GM21367 (cell line): ENCODE measurements at regions not wholly inside any gene's neighbourhood (a gene's known extent, or its start where the extent isn't known, plus 50 kb on each side); places are given as distances from the start of the nearest gene placed in this dataset.
"Not testable (repeated sequence)": the region's sequence is repeated elsewhere in the genome, so short reads cannot be mapped to it uniquely, and the experiment has no call there.

Experiments
- ATAC-seq: cut with Tn5 transposase; IDR thresholded peaks from one replicate; pipeline ENCODE4 v1.9.1; 2021; ENCODE audit not compliant: unreplicated experiment

- ATAC-seq = no peak
Observed at GRCh38 chrY:7814361-7814760, 902.8 kb upstream of the AMELY start.

- no peak for ATAC-seq
Observed at GRCh38 chrY:7810359-7810758, 898.8 kb upstream of the AMELY start.

- no peak for ATAC-seq
Observed at GRCh38 chrY:7807516-7807870, 895.9 kb upstream of the AMELY start.

- no peak for ATAC-seq
Observed at GRCh38 chrY:7806592-7807515, 895.3 kb upstream of the AMELY start.

- no peak for ATAC-seq
Observed at GRCh38 chrY:7805624-7806023, 894.1 kb upstream of the AMELY start.

GRCh38 chrY:7803737-7804136 lies 892.2 kb upstream of the AMELY start:
- no peak for ATAC-seq

GRCh38 chrY:7796128-7796527 lies 884.6 kb upstream of the AMELY start:
- no peak for ATAC-seq

GRCh38 chrY:7794441-7794840 lies 882.9 kb upstream of the AMELY start:
- ATAC-seq = no peak

GRCh38 chrY:7793989-7794388 lies 882.4 kb upstream of the AMELY start:
- no peak for ATAC-seq

GRCh38 chrY:7792431-7792830 lies 880.9 kb upstream of the AMELY start:
- no peak for ATAC-seq

- ATAC-seq = no peak
Observed at GRCh38 chrY:7781501-7781900, 869.9 kb upstream of the AMELY start.

GRCh38 chrY:7775436-7775835 lies 863.9 kb upstream of the AMELY start:
- not testable (repeated sequence) for ATAC-seq

- no peak for ATAC-seq
Observed at GRCh38 chrY:7771771-7772170, 860.2 kb upstream of the AMELY start.

GRCh38 chrY:7769790-7770375 lies 858.3 kb upstream of the AMELY start:
- no peak for ATAC-seq

- ATAC-seq = no peak
Observed at GRCh38 chrY:7768901-7769300, 857.3 kb upstream of the AMELY start.

- ATAC-seq = no peak
Observed at GRCh38 chrY:7753711-7754110, 842.2 kb upstream of the AMELY start.

GRCh38 chrY:7746781-7747180 lies 835.2 kb upstream of the AMELY start:
- ATAC-seq = no peak

GRCh38 chrY:7745581-7745901 lies 834.0 kb upstream of the AMELY start:
- ATAC-seq = no peak

- ATAC-seq = no peak
Observed at GRCh38 chrY:7744691-7745580, 833.4 kb upstream of the AMELY start.

GRCh38 chrY:7736847-7737365 lies 825.4 kb upstream of the AMELY start:
- ATAC-seq = no peak

GRCh38 chrY:7731651-7732050 lies 820.1 kb upstream of the AMELY start:
- no peak for ATAC-seq

GRCh38 chrY:7730664-7731063 lies 819.1 kb upstream of the AMELY start:
- no peak for ATAC-seq
